OCI-LY3 (cell line): ENCODE measurements at regions not wholly inside any gene's neighbourhood (a gene's known extent, or its start where the extent isn't known, plus 50 kb on each side); places are given as distances from the start of the nearest gene placed in this dataset.

Source experiments
- CTCF ChIP-seq: fragments of 200-600, 300-600 bp; sonication (generic); IDR thresholded peaks from 2 replicates; pipeline ENCODE4 v1.5.1; 2014; ENCODE audit warnings: antibody characterized with exemption, low read length, low read depth
- EZH2phosphoT487 ChIP-seq: fragments of 200-600 bp; shearing (Covaris generic); IDR thresholded peaks from 2 replicates; pipeline ENCODE4 v1.6.1; 2018; ENCODE audit warnings: antibody characterized with exemption, mixed run types, low read depth

- TF ChIP-seq CTCF (no peak), EZH2phosphoT487 (no peak)
Measured at GRCh38 chr7:441684-442421, 77.8 kb downstream of the PDGFA start.
